ENCODE measurements at regions not wholly inside any gene's neighbourhood (a gene's known extent, or its start where the extent isn't known, plus 50 kb on each side); places are given as distances from the start of the nearest gene placed in this dataset.

DNA sequence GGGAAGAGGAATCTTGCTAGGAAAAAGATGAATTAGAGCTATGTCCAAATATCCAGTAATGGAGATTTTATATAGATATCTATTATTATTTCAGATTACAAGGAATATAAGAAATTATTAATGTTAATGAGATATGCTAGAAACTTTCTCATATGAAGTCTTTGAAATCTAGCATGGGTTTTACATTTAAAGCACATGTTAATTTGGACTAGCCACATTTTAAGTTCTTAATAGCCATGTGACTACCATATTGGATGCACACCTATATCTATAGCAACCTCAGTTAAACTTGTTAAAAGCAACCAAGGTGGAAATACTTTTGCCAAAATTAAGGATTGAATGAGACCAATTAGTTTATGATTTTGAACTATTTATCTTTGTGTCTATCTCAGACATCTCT, 86.7 kb upstream of the CNTNAP4 start:
- no peak for DNase-seq

DNA sequence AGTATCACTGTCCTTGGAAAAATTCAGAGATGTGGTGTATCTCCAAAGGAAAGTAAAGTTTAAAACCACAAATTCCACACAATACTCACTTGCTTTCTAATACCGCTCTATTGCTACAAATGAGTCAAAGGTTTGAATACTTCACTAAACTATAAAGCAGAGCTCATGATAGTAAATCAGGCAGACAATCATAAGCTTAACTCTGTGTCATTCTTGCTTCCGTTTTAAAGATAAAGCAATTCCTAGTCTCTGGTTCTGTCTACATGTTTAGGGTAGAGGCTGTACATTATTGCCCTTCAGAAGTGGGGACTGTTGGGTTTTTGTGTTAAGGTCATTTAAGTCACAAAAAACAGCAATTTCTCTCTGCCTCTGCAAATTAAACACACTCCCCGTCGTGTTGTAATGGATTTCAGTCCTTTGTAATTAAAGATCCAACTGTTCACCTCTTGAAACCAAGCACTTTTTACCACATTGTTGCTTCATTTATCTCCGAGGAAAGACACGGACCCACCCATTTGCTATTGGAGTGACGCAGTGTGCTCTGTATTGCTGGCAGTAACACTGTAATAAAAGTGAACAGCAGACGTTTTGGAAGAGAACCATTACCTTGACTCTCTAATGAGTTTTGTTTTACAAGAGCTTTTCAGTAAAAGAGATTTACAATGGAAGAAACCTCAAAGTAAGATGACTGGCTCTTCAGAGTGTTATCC, 83.1 kb upstream of the CNTNAP4 start:
- DNase-seq = no peak

DNA sequence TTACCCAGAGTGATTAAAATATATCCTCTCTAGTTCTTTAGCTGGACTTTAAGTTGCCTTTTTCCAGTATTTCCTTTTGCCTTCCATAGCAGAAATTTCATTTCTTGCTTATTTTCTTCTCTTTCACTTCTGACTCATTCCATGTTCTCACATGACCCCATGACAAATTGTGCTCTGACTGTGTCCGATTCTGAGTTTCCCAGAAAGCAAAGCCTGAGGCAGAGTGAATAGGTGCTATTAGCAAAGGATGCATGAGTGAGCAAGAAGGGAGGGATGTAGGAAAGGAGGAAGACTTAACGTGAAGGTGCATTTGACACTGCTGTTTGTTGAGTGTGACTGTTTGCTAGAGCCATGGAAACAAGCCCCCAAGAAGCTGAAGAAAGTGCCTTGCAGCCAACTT, 82.6 kb upstream of the CNTNAP4 start:
- DNase-seq = no peak

DNA sequence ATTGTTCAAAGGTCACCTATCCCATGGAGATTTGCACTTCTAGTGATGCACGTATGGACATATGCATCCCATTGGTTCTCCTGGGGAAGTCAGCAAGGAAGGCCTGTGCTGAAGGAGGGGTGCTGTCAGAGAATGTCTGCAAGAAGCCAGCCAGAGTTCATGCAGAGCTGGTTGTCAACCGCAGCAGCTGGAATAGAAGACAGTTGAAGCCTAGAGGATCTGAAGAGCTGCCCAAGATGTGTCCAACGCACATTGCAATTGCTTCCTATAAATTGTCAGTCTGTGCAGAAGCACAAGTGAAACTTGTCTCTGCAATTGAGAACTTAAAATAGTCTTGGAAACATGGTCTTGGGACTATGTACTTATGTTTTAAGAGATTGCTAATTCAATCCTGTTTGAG, 82.1 kb upstream of the CNTNAP4 start:
- DNase-seq = no peak

DNA sequence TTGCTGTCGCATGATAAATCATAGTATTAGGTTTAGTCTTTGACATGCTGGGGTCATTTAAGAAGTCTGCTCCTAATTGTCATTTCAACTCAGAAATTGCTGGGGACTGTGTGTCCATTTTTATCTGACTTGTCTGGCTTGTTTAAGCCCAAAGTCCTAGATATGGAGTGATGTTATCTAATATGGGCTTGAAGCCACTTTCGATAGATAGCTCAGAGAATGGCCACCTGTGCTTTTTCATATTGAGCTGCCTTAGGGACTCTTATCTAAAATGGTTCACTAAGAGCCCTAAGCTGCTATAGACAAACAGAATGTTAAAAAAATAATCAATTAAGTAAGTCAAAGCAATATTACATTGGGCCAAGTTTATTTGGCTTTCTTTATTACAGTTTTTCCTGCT, 81.6 kb upstream of the CNTNAP4 start:
- DNase-seq = no peak

DNA sequence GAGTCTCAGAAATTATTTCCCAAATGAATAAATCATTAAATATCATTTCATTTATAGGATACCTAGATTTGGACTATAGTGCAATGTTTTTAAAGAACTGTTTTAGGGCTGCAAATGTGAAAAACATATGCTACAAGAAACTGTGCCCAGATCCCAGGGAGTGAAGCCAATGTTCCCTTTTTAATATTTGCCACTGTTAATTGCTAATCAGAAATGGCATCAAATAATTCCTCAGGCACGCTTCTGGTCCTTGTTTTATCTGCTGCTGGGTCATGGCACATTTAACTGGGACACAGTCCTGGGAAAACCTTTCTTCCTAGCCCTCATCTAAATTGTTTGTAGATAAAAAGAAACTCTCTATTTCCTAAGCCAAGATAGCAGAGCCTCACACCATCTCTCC, 79.3 kb upstream of the CNTNAP4 start:
- DNase-seq = no peak

DNA sequence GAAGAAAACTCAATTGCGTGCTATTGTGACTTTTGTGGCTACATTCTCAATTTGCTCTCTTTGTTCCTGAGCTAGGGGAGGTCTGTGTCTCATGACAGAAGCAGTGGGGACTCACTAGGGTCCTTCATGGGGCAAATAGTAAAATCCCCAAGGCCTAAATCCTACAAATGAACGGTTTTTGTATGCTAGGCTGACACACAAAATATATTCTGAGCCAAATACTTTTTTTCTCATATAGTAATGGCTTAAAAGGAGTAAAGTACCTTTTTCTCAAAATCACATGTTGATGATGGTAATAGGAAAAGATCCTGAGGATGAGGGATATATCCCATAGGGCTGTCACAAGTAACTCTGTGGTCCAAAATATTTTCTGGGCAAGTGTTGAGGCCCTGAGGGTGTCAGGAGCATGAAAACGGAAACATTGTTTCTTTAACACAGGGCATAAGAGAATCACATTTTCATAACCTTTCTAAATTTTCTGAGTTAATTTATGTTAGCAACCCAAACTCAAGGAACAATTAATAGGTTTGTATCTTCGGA, 77.5 kb upstream of the CNTNAP4 start:
- DNase-seq = no peak

DNA sequence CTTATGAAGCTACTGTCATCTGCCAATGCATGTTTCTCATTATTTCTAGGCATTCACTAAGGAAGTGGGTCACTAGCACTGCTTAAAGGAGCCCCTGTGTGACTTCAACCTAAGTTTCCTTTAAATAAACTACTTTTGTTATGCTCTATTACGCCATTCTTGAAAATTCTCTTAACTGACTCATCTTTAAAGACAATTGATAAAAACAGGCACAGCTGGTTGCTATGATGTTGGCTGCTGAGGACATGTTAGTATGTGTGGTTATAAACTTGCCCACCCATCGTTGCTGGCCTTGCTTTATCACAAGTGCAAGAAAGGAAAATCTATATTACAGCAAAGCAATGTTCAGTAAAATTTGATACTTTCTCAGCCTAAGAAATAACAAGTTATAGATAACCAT, 75.8 kb upstream of the CNTNAP4 start:
- no peak for DNase-seq

DNA sequence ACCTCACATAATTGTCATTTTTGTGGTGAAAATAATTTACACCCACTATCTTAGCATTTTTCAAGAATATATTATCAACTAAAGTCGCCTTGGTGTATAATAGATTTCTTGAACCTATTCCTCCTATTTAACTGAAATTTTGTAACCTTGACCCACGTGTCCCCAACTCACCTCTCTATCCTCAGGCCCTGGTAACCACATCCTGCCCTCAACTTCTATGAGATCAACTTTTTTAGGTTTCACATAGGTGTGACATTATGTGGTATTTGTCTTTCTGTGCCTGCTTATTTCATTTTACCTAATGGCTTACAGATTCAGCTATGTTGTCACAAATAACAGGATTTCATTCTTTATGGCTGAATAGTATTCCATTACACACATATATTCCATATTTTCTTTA, 73.0 kb upstream of the CNTNAP4 start:
- DNase-seq = no peak

DNA sequence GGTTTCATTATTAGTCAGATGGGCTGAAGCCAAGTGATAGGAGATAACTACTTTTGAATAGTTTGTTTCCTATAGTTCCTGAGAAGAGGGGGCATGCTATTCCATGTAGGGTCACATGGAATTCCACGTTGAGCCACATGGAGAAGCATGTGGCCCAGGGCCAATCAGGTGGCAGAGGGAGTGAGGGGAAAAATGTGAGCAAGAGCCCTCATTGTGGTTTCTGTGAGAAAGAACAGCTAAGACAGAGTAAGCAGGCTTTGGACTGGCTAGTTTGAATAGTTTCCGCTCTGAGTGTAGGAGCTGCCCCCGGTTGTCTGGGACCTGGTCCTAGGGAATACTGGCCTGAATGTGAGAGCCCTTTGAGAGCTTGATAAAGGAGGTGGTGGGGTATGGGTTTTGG, 69.9 kb upstream of the CNTNAP4 start:
- no peak for DNase-seq

DNA sequence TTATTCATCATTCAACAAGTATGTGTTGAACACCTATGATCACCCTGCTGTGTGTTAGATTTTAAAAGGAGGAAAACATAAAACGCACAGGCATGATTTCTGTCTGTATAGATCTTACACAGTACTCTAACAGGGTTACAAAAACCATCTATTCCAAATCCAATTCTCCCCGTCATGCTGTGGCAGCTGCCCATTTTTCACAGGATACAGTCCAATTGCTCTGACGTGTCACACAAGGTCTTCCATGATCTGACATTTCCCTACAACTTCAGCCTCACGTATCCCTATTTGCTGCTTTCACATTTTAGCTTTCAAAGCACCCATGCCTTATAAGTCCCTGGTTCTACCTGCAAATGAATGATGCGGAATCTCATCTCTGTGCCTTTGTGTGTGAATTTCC, 67.0 kb upstream of the CNTNAP4 start:
- no peak for DNase-seq

DNA sequence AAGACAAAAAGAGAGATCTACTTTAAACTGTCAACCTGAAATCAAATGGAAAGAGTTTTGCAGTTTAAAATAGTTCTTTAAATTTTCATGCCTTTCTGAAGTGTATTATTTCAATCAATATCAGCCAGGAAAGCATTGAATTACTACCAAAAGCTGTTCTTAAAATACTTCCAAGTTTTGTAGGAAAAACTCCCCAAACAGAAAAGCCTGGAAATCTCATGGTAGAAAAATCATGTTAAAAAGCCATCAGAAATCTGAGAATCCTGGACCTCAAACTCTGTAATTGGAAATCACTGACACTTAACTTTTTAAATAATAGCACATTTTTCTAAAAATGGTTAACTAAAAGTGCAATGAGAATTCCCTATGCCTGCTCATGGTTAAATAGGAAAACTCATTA, 63.3 kb upstream of the CNTNAP4 start:
- DNase-seq = no peak

DNA sequence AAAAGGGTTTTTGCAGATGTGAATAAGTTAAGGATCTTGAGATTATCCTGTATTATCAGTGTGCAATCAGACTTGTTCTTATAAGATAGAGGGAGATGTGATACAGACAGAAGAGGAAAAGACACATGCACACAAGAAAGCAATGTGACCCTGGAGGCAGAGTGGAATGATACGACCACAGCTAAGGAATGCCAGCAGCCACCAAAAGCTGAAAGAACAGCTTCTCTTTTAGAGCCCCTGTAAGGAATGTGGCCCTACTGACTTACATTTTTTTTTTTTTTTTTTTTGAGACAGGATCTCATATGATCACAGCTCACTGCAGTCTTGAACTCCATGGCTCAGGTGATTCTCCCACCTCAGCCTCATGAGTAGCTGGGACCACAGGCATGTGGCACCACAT, 62.3 kb upstream of the CNTNAP4 start:
- no peak for DNase-seq

DNA sequence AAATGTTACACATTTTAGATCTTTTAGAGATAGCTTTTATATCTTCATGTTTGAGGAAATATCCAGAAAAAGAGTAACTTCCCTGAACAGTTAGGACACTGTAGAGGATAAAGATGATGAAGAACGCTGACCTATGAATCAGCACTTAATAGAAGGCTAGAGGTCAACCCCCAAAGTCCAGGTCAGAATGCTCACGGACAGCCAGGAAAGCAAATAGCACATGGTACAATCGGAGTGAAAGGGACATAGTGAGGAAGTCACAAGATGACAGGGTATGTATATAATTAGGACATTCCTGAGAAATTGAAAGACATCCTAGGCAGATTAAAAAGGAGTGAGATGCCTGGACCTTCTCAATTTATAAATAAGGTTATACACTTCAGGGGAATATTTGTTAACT, 55.1 kb upstream of the CNTNAP4 start:
- no peak for DNase-seq

DNA sequence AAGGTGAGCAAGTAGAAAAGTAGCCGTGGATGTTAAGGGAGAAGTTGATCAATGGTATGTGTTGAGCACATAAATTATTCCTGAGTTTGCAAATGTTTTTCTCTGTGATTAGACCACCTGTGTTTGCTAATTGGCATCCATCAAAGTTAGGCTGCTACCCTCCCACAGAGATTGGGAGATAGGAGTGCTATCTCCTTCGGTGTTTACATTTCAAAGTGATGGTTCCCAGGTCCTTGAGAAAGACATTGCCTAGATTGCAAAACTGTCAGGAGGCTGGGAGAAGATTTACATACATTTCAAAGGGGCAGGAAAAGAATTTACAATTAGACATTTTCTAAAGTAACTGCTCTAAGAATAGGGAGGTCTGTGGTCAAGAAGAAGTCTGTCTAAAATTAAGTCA, 54.3 kb upstream of the CNTNAP4 start:
- no peak for DNase-seq

DNA sequence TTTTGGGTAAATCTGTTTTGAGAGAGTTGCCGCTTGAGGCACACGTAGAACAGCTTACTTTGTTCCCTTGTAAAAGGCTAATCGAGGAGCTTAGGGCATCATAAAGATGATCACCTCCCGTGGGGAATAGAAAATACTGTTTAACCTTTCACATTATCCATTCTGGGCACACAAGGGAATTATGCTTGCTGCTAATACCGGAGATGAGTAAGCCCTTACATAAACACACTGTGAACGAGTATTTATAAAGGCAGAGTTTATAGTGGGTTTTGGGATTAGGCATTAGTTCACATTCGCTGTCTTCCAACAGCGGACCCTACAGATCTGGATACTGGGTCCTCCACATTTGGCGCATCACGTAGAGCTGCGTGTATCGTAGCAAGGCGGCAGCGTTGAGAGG, 51.2 kb upstream of the CNTNAP4 start:
- no peak for DNase-seq

DNA sequence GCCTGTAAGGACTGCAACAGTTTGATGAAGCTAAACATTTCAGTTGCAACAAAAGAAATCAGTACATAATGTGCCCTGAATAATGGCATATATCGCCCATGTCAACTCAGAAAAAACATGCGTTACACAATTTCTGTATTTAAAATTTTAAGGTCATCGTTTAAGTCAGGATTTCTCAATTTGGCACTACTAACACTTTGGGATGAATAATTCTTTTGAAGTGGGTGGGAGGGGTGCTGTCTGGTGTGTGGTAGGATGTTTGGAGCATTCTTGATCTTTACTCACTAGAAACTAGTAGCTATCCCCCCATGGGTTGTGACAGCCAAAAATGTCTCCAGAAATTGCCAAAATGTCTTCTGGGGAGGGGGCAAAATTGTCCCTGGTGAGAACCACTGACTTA, 50.7 kb upstream of the CNTNAP4 start:
- no peak for DNase-seq

All from T-helper 1 cell (primary cell).